ENCODE measurements at regions not wholly inside any gene's neighbourhood (a gene's known extent, or its start where the extent isn't known, plus 50 kb on each side); places are given as distances from the start of the nearest gene placed in this dataset.

GRCh38 chr14:79920180-79920692 is 291.1 kb downstream of the DIO2 start (continued):
- TF ChIP-seq ZNF462 (CRISPR knock-in tag; IDR thresholded peaks at IDR 0.05) (no peak), ZNF331 (CRISPR knock-in tag; IDR thresholded peaks at IDR 0.05; ENCODE audit: low read depth) (no peak), CTCF (conservative IDR thresholded peaks at IDR 0.05; ENCODE audit: low read depth in 2 of 2) (no peak)
